GM12878 (cell line): ENCODE measurements at regions not wholly inside any gene's neighbourhood (a gene's known extent, or its start where the extent isn't known, plus 50 kb on each side); places are given as distances from the start of the nearest gene placed in this dataset.

ENCODE experiments used
- BCL3 ChIP-seq: IDR thresholded peaks from 2 replicates; pipeline ENCODE4 v1.6.1; 2011; ENCODE audit warnings: borderline replicate concordance, low read depth, mild to moderate bottlenecking, moderate library complexity, low read length; ENCODE audit not compliant: insufficient read depth, poor library complexity, severe bottlenecking
- ETV6 ChIP-seq, 2 experiments: fragments of 450-650 bp in 1 of 2; IDR thresholded peaks in 1 of 2; conservative IDR thresholded peaks in 1 of 2; 2 replicates each; pipeline ENCODE4 v1.6.1; 2014; ENCODE audit warnings: antibody characterized with exemption in 1 of 2, borderline replicate concordance in 1 of 2, low read depth in 1 of 2, mild to moderate bottlenecking in 1 of 2, moderate library complexity in 1 of 2
- IKZF2 ChIP-seq, 2 experiments: fragments of 450-650 bp; IDR thresholded peaks; 2 replicates each; pipeline ENCODE4 v1.6.1; 2017; ENCODE audit warnings: mild to moderate bottlenecking in 2 of 2, moderate library complexity in 2 of 2
- PBX3 ChIP-seq: IDR thresholded peaks from 2 replicates; pipeline ENCODE4 v1.6.1; 2011; ENCODE audit warnings: mild to moderate bottlenecking, low read depth, low read length, moderate library complexity; ENCODE audit not compliant: insufficient replicate concordance
- PRDM15 ChIP-seq: fragments of 450-650 bp; formaldehyde crosslinking; IDR thresholded peaks from 2 replicates; pipeline ENCODE4 v1.4.0; 2020; ENCODE audit warnings: mild to moderate bottlenecking, moderate library complexity

GRCh38 chr3:127387556-127388153 is 99.8 kb upstream of the PRR20G start (continued):
- TF ChIP-seq PRDM15 (CRISPR knock-in tag) (no peak), ETV6 (conservative IDR thresholded peaks at IDR 0.05 in 1 of 2, IDR thresholded peaks at IDR 0.05 in 1 of 2; ENCODE audit: borderline replicate concordance in 1 of 2, low read depth in 1 of 2) (no peak), BCL3 (no peak), PBX3 (no peak), IKZF2 (IDR thresholded peaks at IDR 0.05) (no peak)
- TF ChIP-seq, all 136 proteins: peak for 0
